WERI-Rb-1 (cell line): ENCODE measurements at regions not wholly inside any gene's neighbourhood (a gene's known extent, or its start where the extent isn't known, plus 50 kb on each side); places are given as distances from the start of the nearest gene placed in this dataset.

Experiments
- DNase-seq: peaks from one replicate; pipeline ENCODE4 v3.0.0-alpha.2; 2020
- H3K27ac ChIP-seq: fragments of 250-450 bp; sonication (Bioruptor Pico); 2 replicates; pipeline ENCODE4 v1.5.1; 2020; ENCODE audit warnings: mild to moderate bottlenecking, moderate library complexity
- H3K27me3 ChIP-seq: fragments of 250-450 bp; sonication (Bioruptor Pico); 2 replicates; pipeline ENCODE4 v1.5.1; 2021; ENCODE audit warnings: mild to moderate bottlenecking, low read depth, moderate library complexity; ENCODE audit not compliant: insufficient read depth, severe bottlenecking
- H3K36me3 ChIP-seq: fragments of 250-450 bp; sonication (Bioruptor Pico); 2 replicates; pipeline ENCODE4 v1.5.1; 2020; ENCODE audit warnings: mild to moderate bottlenecking, moderate library complexity
- H3K4me3 ChIP-seq: 2 replicates; pipeline ENCODE4 v1.5.1; 2011; ENCODE audit warnings: low read depth, mild to moderate bottlenecking, control low read depth, low read length
- H3K9me3 ChIP-seq: fragments of 250-450 bp; sonication (Bioruptor Pico); 2 replicates; pipeline ENCODE4 v1.5.1; 2021; ENCODE audit warnings: mild to moderate bottlenecking, moderate library complexity; ENCODE audit not compliant: severe bottlenecking
- CTCF ChIP-seq: IDR thresholded peaks from 2 replicates; pipeline ENCODE4 v1.5.1; 2011; ENCODE audit warnings: low read depth, mild to moderate bottlenecking, control low read depth, inconsistent platforms, low read length

DNA sequence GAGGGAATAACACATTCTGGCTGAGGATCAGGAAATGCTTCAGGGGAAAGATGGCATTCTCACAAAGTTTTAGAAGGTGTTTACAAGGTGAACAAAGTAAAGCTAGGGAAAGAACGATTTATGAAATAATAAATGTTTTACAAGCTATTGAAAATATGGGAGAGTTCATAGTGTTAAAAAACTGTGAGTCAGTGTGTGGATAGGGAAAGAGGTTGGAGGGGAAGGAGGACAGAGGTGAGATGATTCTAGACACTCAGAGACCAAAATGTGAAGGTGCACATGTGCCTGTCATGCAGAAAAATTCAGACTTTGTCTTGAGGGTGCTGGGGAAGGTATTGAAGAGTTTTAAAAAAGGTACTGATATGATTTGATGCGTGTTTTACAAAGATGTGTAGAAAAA, 476.1 kb downstream of the TDRD3 start:
- Histone ChIP-seq H3K27ac (no peak overlapping the region), H3K9me3 (no peaks in the 10 kb centered on the region), H3K36me3 (no peaks in the 10 kb centered on the region), H3K27me3 (no peaks in the 10 kb centered on the region), H3K4me3 (no peak overlapping the region)
- TF ChIP-seq CTCF: no peak
- DNase-seq: no peak

DNA sequence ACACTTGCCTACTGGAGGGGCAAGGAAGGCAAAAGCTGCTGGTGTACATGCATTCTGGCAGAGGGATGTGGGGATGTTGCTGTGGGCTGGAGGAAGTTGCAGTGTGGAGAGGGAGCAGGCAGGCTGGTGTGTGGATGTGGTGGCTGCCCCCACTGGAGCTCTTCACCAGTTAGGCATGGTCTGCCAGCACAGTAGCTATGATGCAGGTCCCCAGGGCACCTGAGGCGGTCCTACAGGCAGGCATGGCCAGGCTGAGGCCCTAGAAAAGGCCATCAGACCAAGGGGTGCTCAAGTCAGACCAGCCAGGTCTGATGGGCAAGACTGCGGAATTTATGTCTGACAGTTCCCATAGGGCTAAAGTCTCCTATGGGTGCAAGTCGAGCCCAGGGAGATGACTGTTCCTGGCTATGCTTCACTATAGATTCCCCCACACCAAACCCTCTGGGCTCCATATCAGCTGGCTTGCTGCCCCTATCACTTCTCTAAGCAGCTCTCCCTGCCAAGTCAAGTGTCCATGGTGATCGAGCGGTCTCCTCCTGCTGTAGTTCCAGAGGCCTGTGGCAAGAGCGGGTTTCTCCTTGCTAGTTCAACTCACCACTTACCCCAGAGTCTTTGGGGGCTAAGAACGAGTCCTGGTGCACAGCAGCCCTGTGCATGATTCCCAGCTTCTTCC, 473.1 kb downstream of the TDRD3 start:
- no peak for TF ChIP-seq CTCF
- H3K27ac ChIP-seq: no peak overlapping the region

DNA sequence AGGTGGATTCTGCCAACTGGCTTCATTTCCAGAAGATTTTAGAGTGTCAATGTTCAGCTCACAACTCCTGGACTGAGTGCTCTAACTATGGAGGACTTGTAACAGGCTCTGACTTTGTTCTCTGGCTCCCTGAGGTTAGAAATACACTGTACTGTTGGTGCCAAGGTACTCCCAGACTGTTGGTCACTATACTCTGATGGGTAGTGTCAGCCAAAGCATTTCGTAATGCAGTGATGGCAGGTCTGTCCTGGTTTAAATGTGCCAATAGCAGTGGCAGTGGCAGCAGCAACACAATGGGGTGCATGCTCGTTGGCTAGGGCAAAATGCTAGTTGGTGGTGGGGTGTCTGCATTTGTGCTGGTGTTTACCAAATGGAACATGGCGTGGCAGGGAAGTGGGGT, 472.2 kb downstream of the TDRD3 start:
- Histone ChIP-seq H3K27me3 (no peaks in the 10 kb centered on the region), H3K36me3 (no peaks in the 10 kb centered on the region), H3K9me3 (no peaks in the 10 kb centered on the region), H3K27ac (no peak overlapping the region), H3K4me3 (no peak overlapping the region)
- no peak for TF ChIP-seq CTCF
- DNase-seq: no peak

More for the DNA sequence above, 473.1 kb downstream of the TDRD3 start:
- no peak for DNase-seq
- Histone ChIP-seq H3K36me3 (no peaks in the 10 kb centered on the region), H3K9me3 (no peaks in the 10 kb centered on the region), H3K27me3 (no peaks in the 10 kb centered on the region), H3K4me3 (no peak overlapping the region)

- no peak for TF ChIP-seq CTCF
- H3K36me3 ChIP-seq: no peaks in the 10 kb centered on the region
- no peaks in the 10 kb centered on the region for H3K9me3 ChIP-seq
- no peaks in the 10 kb centered on the region for H3K27me3 ChIP-seq
- H3K4me3 ChIP-seq: no peak overlapping the region
- no peak overlapping the region for H3K27ac ChIP-seq
- DNase-seq: no peak
Measured at GRCh38 chr13:60862036-60862435, 465.0 kb downstream of the TDRD3 start.

DNA sequence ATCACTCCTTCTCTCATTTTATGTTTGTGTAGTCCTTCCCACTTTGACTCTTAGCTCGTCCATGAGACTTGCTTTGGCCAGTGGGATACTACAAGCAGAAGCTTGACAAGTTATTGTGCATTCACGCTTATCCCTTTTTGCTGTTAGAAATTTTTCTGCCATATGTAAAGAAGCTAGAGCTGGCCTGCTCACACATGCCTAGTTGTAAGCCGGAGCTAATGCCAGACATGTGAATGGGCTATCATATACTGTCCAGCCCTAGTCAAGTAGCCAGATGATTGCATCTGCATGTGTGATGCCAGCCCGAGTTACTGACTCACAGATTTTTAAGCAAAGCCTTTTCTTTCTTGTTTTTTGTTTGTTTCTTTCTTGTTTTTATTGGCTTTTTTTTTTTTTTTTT, 460.7 kb downstream of the TDRD3 start:
- no peak overlapping the region for H3K4me3 ChIP-seq

More for the DNA sequence above, 460.7 kb downstream of the TDRD3 start:
- H3K27ac ChIP-seq: no peak overlapping the region
- no peaks in the 10 kb centered on the region for H3K27me3 ChIP-seq
- H3K9me3 ChIP-seq: no peaks in the 10 kb centered on the region
- no peaks in the 10 kb centered on the region for H3K36me3 ChIP-seq
- DNase-seq: no peak
- no peak for TF ChIP-seq CTCF
